ENCODE measurements at regions not wholly inside any gene's neighbourhood (a gene's known extent, or its start where the extent isn't known, plus 50 kb on each side); places are given as distances from the start of the nearest gene placed in this dataset.

DNA sequence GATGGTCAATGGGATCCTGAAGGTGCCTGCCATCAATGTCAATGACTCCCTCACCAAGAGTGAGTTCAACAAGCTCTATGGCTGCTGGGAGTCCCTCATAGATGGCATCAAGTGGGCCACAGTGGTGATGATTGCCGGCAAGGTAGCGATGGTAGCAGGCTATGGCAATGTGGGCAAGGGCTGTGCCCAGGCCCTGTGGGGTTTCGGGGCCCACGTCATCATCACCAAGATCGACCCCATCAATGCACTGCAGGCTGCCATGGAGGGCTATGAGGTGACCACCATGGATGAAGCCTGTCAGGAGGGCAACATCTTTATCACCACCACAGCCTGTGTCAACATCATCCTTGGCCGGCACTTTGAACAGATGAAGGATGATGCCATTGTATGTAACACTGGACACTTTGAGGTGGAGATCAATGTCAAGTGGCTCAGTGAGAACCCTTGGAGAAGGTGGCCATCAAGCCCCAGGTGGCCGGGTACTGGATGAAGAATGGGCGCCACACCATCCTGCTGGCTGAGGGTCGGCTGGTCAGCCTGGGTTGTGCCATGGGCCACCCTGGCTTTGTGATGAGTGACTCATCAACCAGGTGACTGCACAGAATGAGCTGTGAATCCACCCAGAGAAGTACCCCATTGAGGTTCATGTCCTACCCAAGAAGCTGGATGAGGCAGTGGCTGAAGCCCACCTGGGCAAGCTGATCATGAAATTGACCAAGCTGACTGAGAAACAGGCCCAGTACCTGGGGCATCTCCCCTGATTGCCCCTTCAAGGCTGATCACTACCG is 63.0 kb upstream of the ANTXRL start:
- DNase-seq (ENCODE audit: low spot score), result no peak
- no peak for TF ChIP-seq CTCF (IDR thresholded peaks at IDR 0.05; ENCODE audit: poor library complexity, severe bottlenecking)
- H3K4me1 ChIP-seq (ENCODE audit: insufficient read depth, poor library complexity, severe bottlenecking), result no peaks in the 10 kb centered on the region
- ATAC-seq (ENCODE audit: low read depth), result no peak
- no peak overlapping the region for H3K4me3 ChIP-seq (ENCODE audit: severe bottlenecking)
- H3K27me3 ChIP-seq (ENCODE audit: insufficient read depth, poor library complexity, severe bottlenecking), result no peaks in the 10 kb centered on the region
- no peak overlapping the region for H3K27ac ChIP-seq (ENCODE audit: poor library complexity, severe bottlenecking)
- H3K36me3 ChIP-seq (ENCODE audit: low read depth), result no peaks in the 10 kb centered on the region
- no peaks in the 10 kb centered on the region for H3K9me3 ChIP-seq (ENCODE audit: severe bottlenecking)

GRCh38 chr10:46224414-46224682 is 62.4 kb upstream of the ANTXRL start:
- Histone ChIP-seq H3K9me3 (ENCODE audit: severe bottlenecking) (no peaks in the 10 kb centered on the region), H3K27me3 (ENCODE audit: insufficient read depth, poor library complexity, severe bottlenecking) (no peaks in the 10 kb centered on the region), H3K27ac (ENCODE audit: poor library complexity, severe bottlenecking) (no peak overlapping the region), H3K4me1 (ENCODE audit: insufficient read depth, poor library complexity, severe bottlenecking) (no peaks in the 10 kb centered on the region), H3K36me3 (ENCODE audit: low read depth) (no peaks in the 10 kb centered on the region), H3K4me3 (ENCODE audit: severe bottlenecking) (no peak overlapping the region)
- no peak for DNase-seq (ENCODE audit: low spot score)
- TF ChIP-seq CTCF (IDR thresholded peaks at IDR 0.05; ENCODE audit: poor library complexity, severe bottlenecking), result no peak
- no peak for ATAC-seq (ENCODE audit: low read depth)

DNA sequence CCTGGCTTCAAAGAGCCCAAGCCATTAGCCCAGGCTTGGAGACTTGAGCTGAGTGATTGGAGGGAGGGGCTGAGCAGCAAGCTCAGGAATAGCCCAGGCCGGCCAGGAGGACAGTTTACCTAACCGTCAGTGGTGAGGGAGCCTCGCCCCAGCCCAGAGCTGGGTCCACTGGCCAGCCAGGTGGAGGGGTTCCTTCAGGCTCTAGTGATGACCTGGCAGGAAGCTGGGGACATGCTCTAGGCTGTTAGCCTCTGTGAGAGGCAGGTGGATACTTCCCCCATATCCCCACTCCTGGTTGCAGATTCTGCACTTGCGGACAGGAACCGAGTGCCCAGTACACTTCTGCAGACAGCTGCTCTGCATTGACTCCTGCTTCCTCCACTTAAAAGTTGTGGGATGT is 61.2 kb upstream of the ANTXRL start:
- H3K36me3 ChIP-seq (ENCODE audit: low read depth), result no peaks in the 10 kb centered on the region
- no peaks in the 10 kb centered on the region for H3K4me1 ChIP-seq (ENCODE audit: insufficient read depth, poor library complexity, severe bottlenecking)
- no peaks in the 10 kb centered on the region for H3K27me3 ChIP-seq (ENCODE audit: insufficient read depth, poor library complexity, severe bottlenecking)
- H3K27ac ChIP-seq (ENCODE audit: poor library complexity, severe bottlenecking), result no peak overlapping the region
- no peak for TF ChIP-seq CTCF (IDR thresholded peaks at IDR 0.05; ENCODE audit: poor library complexity, severe bottlenecking)
- H3K9me3 ChIP-seq (ENCODE audit: severe bottlenecking), result no peaks in the 10 kb centered on the region
- H3K4me3 ChIP-seq (ENCODE audit: severe bottlenecking), result no peak overlapping the region
- DNase-seq (ENCODE audit: low spot score) (no peak), ATAC-seq (ENCODE audit: low read depth) (no peak)

DNA sequence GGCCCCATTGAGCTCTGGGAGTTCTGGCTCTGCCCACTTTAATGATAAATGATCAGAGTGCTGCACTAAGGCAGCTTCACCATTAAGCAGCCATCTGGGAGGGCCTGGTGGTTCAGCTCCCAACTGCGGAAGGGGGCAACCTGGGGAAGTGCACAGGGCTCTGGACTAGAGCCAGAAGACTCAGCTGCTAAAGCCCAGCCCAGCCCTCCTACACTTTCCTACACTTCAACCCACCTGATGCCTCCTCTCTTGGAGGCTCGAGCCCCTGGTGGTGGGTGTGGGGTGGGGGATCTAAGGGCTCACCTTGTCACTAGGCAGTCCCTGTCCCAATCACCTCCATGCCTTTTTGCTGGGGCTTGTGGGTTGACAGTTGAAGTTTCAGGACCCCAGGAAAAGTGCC is 60.6 kb upstream of the ANTXRL start:
- no peak overlapping the region for H3K27ac ChIP-seq (ENCODE audit: poor library complexity, severe bottlenecking)
- no peak for ATAC-seq (ENCODE audit: low read depth)
- no peaks in the 10 kb centered on the region for H3K36me3 ChIP-seq (ENCODE audit: low read depth)
- H3K4me3 ChIP-seq (ENCODE audit: severe bottlenecking), result no peak overlapping the region
- no peaks in the 10 kb centered on the region for H3K4me1 ChIP-seq (ENCODE audit: insufficient read depth, poor library complexity, severe bottlenecking)
- TF ChIP-seq CTCF (IDR thresholded peaks at IDR 0.05; ENCODE audit: poor library complexity, severe bottlenecking), result no peak
- DNase-seq (ENCODE audit: low spot score), result peak; percentile 29
- no peaks in the 10 kb centered on the region for H3K9me3 ChIP-seq (ENCODE audit: severe bottlenecking)
- no peaks in the 10 kb centered on the region for H3K27me3 ChIP-seq (ENCODE audit: insufficient read depth, poor library complexity, severe bottlenecking)

DNA sequence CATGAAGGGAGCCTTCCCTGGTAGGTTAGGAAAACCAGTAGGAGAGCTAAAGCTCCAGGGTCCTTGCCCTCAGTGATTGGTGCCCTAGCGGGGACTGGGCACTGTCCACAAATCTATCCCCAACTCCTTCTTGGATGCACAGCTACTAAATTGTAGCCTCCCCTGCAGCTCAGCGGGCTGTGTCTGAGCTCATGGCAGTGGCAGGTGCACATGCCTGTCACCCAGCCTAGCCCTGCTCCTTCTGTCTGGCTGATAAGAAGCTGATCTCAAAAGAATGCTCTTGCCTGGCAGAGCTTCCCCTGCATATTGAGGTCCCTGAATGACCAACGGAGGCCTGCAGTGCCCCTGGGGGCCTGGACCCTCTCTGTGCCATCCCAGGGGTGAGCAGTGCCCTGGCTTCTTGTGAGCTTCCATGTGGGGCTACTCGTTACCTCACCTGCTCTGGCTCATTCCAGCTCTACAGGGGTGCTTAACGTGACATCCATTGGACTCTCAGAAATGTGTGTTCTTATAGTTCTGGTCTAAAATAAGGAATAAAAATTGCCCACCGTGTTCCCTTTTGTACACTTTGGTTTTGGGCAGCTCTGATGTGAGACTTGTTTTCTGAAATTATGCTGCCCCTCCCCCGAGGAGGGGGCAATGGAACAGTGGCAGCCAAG is 59.8 kb upstream of the ANTXRL start:
- H3K4me3 ChIP-seq (ENCODE audit: severe bottlenecking), result no peak overlapping the region
- DNase-seq (ENCODE audit: low spot score), result no peak
- H3K27ac ChIP-seq (ENCODE audit: poor library complexity, severe bottlenecking), result no peak overlapping the region
- no peak for ATAC-seq (ENCODE audit: low read depth)
- H3K36me3 ChIP-seq (ENCODE audit: low read depth), result no peaks in the 10 kb centered on the region
- H3K9me3 ChIP-seq (ENCODE audit: severe bottlenecking), result no peaks in the 10 kb centered on the region
- no peaks in the 10 kb centered on the region for H3K4me1 ChIP-seq (ENCODE audit: insufficient read depth, poor library complexity, severe bottlenecking)
- no peaks in the 10 kb centered on the region for H3K27me3 ChIP-seq (ENCODE audit: insufficient read depth, poor library complexity, severe bottlenecking)
- TF ChIP-seq CTCF (IDR thresholded peaks at IDR 0.05; ENCODE audit: poor library complexity, severe bottlenecking), result no peak
